Activated CD4-positive, alpha-beta T cell treated with anti-CD3 and anti-CD28 coated beads for 48 hours (primary cell): ENCODE measurements at regions not wholly inside any gene's neighbourhood (a gene's known extent, or its start where the extent isn't known, plus 50 kb on each side); places are given as distances from the start of the nearest gene placed in this dataset.

Experiments used
- DNase-seq: peaks from one replicate; pipeline ENCODE4 v3.0.0-alpha.2; 2020

DNA sequence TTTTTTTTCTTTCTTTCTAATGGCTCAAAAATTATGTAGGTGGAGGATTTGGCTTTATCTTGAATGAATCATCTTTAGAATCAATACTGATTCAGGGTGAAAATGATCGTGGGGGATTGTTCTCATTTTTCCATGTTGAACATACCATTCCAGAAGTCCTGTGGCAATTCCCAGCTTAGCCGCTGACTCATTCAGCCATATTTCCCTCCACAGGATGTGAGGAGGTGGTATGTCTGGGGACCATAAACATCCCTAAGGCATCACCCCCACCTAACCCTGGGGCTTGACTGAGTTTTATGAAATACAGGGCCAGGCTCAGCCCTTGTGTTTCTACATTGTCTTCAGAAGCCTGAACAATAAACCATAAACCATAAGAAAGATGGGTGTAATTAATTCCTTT lies 92.7 kb upstream of the FN1 start:
- no peak for DNase-seq

- no peak for DNase-seq
Observed at GRCh38 chr2:215527736-215528135, 91.9 kb upstream of the FN1 start.

DNA sequence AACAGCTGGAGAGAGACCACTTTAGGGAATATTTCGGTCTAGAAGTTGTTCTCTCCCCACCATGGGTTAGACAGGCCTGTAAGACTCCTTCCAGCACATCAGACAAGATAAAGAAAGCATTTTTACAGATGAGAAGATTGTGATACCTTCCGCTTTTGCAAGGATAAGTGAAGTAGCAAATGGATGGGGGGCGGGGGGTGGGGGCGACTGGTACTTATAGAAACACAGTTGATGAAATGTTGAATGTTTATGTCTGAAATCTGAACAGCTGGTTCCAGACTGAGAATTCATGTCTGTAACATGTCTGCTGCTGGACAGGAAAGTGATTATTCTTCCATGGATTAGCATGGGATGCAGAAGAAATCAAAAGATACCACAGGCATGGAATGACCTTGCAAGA lies 90.5 kb upstream of the FN1 start:
- DNase-seq: no peak

DNA sequence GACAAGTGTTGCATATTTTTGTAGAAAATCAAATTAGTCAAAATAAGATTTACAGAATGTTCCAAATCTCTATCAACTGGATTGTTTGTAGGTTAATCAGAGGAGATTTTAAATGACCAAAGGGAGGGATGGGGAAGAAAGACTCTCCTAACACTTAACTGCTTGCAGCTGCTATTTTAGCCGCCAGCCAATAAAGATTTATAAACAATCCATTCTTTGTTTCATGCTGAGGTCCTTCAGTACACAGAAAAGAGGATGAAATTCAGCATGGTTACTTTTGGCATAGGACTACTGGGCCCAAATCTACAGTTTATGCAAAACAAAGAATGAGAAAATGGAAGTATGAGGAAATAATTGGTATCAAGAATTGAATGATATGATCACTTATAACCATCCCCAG lies 86.4 kb upstream of the FN1 start:
- no peak for DNase-seq

GRCh38 chr2:215521031-215521430 lies 85.2 kb upstream of the FN1 start:
- no peak for DNase-seq

- DNase-seq: no peak
Observed at GRCh38 chr2:215517391-215517790, 81.5 kb upstream of the FN1 start.

- no peak for DNase-seq
Observed at GRCh38 chr2:215514516-215514915, 78.6 kb upstream of the FN1 start.

- DNase-seq: no peak
Observed at GRCh38 chr2:215511454-215512346, 75.8 kb upstream of the FN1 start.

- no peak for DNase-seq
Observed at GRCh38 chr2:215507836-215508235, 72.0 kb upstream of the FN1 start.

- DNase-seq: no peak
Observed at GRCh38 chr2:215507136-215507535, 71.3 kb upstream of the FN1 start.

GRCh38 chr2:215506604-215506990 lies 70.7 kb upstream of the FN1 start:
- DNase-seq: no peak

- DNase-seq: no peak
Observed at GRCh38 chr2:215505044-215505786, 69.3 kb upstream of the FN1 start.

GRCh38 chr2:215504547-215504946 lies 68.7 kb upstream of the FN1 start:
- DNase-seq: no peak

GRCh38 chr2:215503381-215503780 lies 67.5 kb upstream of the FN1 start:
- DNase-seq: no peak

DNA sequence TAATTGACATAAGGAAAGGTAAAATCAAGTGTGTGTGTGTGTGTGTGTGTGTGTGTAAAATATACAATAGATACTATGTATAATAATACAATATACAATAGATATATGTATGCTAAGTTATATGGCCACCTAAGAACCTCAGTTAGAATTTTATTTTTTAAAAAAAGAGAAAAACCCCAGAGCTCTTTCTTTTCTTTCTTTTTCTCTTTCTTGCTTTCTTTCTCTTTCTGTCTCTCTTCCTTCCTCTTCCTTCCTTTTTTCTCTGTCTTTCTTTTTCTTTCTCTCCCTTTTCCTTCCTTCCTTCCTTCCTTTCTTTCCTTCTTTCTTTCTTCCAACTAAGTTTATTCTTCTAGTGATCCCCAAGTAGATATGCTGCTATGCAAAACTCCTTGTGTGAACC lies 64.6 kb upstream of the FN1 start:
- no peak for DNase-seq

DNA sequence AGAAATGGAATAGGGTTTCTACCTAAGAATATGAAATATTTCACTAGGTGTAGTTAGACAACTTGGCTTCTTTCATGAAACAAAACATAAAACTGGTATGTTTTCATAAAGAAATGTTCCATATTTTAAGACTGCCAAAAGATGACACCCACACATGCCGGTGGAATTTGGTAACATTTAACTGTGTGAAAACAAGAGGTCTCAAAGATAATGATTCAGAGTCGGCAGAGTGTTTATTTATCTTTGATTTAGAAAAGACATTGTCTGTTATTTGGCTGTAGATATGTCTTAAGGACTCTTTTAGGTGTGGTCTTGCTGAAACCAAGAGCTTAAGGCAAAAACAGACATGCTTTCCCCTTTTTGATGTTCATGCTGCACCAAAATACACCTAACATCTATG lies 63.5 kb upstream of the FN1 start:
- no peak for DNase-seq

DNA sequence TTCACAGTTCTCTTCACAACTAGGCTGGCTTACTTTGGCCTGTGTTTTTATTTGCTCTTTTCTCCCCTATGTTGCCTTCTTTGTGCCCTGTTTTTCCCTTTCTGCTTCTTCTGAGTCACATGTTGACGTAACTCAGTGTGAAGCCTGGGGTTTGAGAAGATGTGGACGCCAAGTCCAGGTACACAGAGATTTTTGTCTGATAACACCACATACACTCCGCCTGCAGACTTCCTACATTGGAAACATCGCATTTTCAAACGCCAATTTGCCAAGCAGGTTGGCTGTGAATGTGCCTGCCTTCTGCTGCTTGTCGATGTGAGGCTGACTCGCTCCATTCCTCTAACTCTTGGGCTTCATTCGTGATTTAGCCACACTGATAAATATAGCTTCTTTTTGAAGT lies 62.6 kb upstream of the FN1 start:
- DNase-seq: no peak

GRCh38 chr2:215493376-215493775 lies 57.5 kb upstream of the FN1 start:
- no peak for DNase-seq

- DNase-seq: no peak
Observed at GRCh38 chr2:215489288-215489848, 53.5 kb upstream of the FN1 start.

DNA sequence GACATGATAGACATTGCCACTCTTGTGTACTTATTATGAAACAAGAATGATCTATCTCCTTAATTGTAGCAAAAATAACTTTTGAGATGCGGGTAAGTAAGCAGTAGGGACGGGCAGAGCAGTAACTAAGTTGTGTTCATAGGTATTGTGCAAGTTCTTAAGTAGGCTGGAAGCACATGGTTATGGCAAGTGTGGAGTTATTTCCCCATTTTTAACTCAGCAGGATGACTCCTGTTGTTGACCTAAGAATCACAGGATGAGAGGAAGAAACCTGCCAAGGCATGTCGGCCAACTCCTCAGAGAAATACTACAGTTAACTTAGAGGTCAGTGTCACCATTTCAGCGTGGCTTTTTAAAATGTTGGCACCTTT lies 51.1 kb upstream of the FN1 start:
- DNase-seq: no peak

- no peak for DNase-seq
Observed at GRCh38 chr2:215486291-215487001, 50.6 kb upstream of the FN1 start.
